Endothelial cell (in vitro differentiated cells): ENCODE measurements at regions not wholly inside any gene's neighbourhood (a gene's known extent, or its start where the extent isn't known, plus 50 kb on each side); places are given as distances from the start of the nearest gene placed in this dataset.
A peak's percentile ranks its signal among the peaks of the same experiment; 100 is the strongest.

Experiments
- DNase-seq: peaks from one replicate; pipeline ENCODE4 v3.0.0; 2021; ENCODE audit warnings: low spot score
- H3K27ac Mint-ChIP-seq: one replicate; pipeline ENCODE4 v1.8.0; 2021; ENCODE audit warnings: mixed read lengths, inconsistent platforms; ENCODE audit not compliant: unreplicated experiment
- H3K27me3 Mint-ChIP-seq: one replicate; pipeline ENCODE4 v1.8.0; 2021; ENCODE audit warnings: mild to moderate bottlenecking, moderate library complexity, mixed read lengths, inconsistent platforms; ENCODE audit not compliant: unreplicated experiment
- H3K36me3 Mint-ChIP-seq: one replicate; pipeline ENCODE4 v1.8.0; 2021; ENCODE audit warnings: mild to moderate bottlenecking, low read depth, mixed read lengths, inconsistent platforms; ENCODE audit not compliant: unreplicated experiment
- H3K4me1 Mint-ChIP-seq: one replicate; pipeline ENCODE4 v1.8.0; 2021; ENCODE audit warnings: mild to moderate bottlenecking, mixed read lengths, inconsistent platforms; ENCODE audit not compliant: unreplicated experiment
- H3K4me3 Mint-ChIP-seq: one replicate; pipeline ENCODE4 v1.8.0; 2021; ENCODE audit warnings: mild to moderate bottlenecking, mixed read lengths, inconsistent platforms; ENCODE audit not compliant: unreplicated experiment
- H3K9me3 Mint-ChIP-seq: one replicate; pipeline ENCODE4 v1.8.0; 2021; ENCODE audit warnings: mixed read lengths, inconsistent platforms; ENCODE audit not compliant: unreplicated experiment
- CTCF ChIP-seq: fragments of 200-600 bp; sonication (generic); IDR thresholded peaks from one replicate; pipeline ENCODE4 v1.5.0; 2021; ENCODE audit warnings: antibody characterized with exemption; ENCODE audit not compliant: unreplicated experiment

- Mint-ChIP-seq H3K9me3 (no peaks in the 10 kb centered on the region), H3K4me1 (peaks cover 40% of the 10 kb centered on the region), H3K27me3 (peaks cover 3% of the 10 kb centered on the region), H3K36me3 (no peaks in the 10 kb centered on the region), H3K4me3 (no peak overlapping the region), H3K27ac (no peak overlapping the region)
- no peak for TF ChIP-seq CTCF
- no peak for DNase-seq
Measured at GRCh38 chr5:57839025-57839424, 356.4 kb upstream of the ACTBL2 start.

DNA sequence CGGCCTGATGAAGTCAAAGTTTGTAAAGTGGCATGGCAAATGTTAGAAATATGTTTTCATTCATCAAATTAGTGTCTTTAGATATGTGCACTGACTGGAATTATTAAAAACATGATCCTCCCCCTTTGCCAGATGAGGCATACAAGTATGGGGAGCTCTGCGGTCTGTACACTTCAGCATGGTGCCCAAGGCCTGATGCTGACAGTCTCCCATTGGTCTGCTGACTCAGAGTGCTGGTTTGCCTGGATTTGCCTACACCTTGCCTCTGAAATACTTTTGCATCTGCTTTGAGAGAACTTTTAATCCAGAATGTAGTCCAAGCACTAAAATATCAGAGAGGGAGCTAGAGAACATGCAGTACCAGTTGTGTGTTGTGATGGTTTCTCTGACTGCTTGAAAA lies 354.3 kb upstream of the ACTBL2 start:
- no peak for DNase-seq
- H3K4me1 Mint-ChIP-seq = peaks cover 30% of the 10 kb centered on the region
- H3K9me3 Mint-ChIP-seq = no peaks in the 10 kb centered on the region
- peaks cover 4% of the 10 kb centered on the region for H3K27me3 Mint-ChIP-seq
- no peaks in the 10 kb centered on the region for H3K36me3 Mint-ChIP-seq
- TF ChIP-seq CTCF = no peak
- H3K4me3 Mint-ChIP-seq = no peak overlapping the region
- no peak overlapping the region for H3K27ac Mint-ChIP-seq

DNA sequence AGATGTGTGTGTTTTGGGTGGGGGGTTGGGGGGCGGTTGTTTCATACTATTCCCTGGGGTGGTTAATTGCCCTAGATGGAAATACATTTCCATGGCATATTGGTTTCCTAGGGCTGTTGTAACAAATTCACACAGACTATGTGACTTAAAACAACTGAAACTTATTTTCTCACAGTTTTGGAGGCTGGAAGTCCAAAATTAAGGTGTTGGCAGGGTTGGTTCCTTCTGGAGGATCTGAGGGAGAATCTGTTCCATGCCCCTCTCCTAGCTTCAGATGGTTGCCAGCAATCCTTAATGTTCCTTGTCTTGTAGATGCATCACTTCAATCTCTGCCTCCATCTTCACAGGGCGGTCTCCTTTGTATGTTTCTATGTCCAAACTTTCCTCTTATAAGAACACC lies 353.7 kb upstream of the ACTBL2 start:
- Mint-ChIP-seq H3K27ac (no peak overlapping the region), H3K4me3 (no peak overlapping the region), H3K9me3 (no peaks in the 10 kb centered on the region), H3K4me1 (peaks cover 24% of the 10 kb centered on the region), H3K27me3 (peaks cover 4% of the 10 kb centered on the region), H3K36me3 (no peaks in the 10 kb centered on the region)
- no peak for DNase-seq
- no peak for TF ChIP-seq CTCF

DNA sequence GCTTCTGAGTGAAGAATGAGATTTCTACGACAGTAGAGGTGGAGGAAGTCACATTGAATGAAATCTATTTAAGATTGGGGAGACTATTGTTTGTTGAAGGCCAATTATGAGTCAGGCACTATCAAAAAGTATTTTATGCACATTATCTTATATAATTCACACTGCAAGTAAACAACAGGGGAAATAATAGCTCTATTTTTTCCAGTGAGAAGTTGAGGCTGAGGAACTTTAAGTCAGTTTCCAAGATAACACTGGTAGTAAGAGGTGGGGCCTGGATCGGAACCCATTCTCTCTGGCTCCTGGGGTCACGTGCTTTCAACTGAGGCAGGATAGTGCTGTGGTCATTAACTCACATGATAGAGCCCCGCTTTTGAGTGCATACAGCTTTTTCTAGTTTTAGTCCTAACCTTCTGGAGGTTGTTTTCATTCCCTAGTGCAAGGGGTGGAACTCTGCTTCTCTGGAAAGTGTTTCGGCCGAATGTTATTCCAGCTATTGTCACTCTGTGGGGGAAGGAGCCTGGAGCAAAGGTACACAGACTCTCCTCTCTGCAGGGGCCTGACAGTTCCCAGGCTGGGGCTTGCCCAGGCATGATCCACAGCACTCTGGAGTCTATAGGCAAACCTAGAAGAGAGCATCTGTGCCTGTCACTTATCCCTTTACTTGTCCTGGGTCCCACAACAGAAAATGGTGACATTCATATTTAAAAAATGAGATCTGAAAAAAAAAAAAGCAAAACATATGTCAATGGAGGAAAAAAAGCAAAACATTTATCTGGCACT lies 352.4 kb upstream of the ACTBL2 start:
- Mint-ChIP-seq H3K36me3 (no peaks in the 10 kb centered on the region), H3K27ac (peak overlapping the region; percentile 95), H3K27me3 (peaks cover 2% of the 10 kb centered on the region), H3K9me3 (no peaks in the 10 kb centered on the region), H3K4me3 (no peak overlapping the region), H3K4me1 (peaks cover 20% of the 10 kb centered on the region)
- no peak for TF ChIP-seq CTCF
- peak; percentile 14 for DNase-seq

DNA sequence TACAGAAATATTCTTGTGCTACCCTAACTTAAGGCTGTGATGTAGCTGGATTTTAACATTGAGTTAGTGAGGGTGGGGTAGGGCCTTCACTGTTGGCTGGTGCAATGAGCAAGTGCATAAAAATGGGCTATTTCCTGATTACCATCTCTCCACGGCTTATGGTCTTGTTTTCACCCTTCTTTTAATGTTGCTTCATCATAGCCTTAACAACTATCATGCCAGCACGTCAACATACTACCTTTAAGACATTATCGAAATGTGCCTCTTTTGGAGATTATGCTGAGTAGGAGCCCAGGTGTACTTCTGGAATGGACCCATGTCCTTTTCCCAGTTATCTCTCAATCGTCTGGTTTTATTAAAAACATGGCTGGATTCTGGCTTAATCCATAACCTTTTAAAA lies 350.9 kb upstream of the ACTBL2 start:
- Mint-ChIP-seq H3K36me3 (no peaks in the 10 kb centered on the region), H3K4me1 (peaks cover 17% of the 10 kb centered on the region), H3K27me3 (peaks cover 2% of the 10 kb centered on the region), H3K9me3 (no peaks in the 10 kb centered on the region), H3K27ac (no peak overlapping the region), H3K4me3 (no peak overlapping the region)
- DNase-seq = no peak
- no peak for TF ChIP-seq CTCF
